Ovary (tissue), 7 donors: ENCODE measurements at regions not wholly inside any gene's neighbourhood (a gene's known extent, or its start where the extent isn't known, plus 50 kb on each side); places are given as distances from the start of the nearest gene placed in this dataset.

ENCODE experiments used
- DNase-seq, 5 donors: peaks; one replicate each; pipeline ENCODE4 v3.0.0-alpha.2; 2019 to 2020
- H3K27ac ChIP-seq, 2 donors: fragments of 200-600 bp; one replicate each; pipeline versions ENCODE4 v1.5.1 to v1.8.0; 2019 to 2022
- H3K27me3 ChIP-seq: fragments of 200-600 bp; one replicate; pipeline ENCODE4 v1.8.0; 2022
- H3K36me3 ChIP-seq: fragments of 200-600 bp; sonication (generic); one replicate; pipeline ENCODE4 v1.5.1; 2019
- H3K4me1 ChIP-seq: one replicate; pipeline ENCODE4 v1.8.1; 2013; ENCODE audit warnings: mild to moderate bottlenecking, moderate library complexity; ENCODE audit not compliant: insufficient read depth
- H3K4me3 ChIP-seq: fragments of 200-600 bp; sonication (generic); one replicate; pipeline ENCODE4 v1.5.1; 2017
- H3K9me3 ChIP-seq, 2 donors: fragments of 200-600 bp in 1 of 2; sonication (generic) in 1 of 2; one replicate each; pipeline versions ENCODE4 v1.5.1 to v1.8.1; 2013 to 2019; ENCODE audit warnings: mild to moderate bottlenecking in 1 of 2, moderate library complexity in 1 of 2
- CTCF ChIP-seq, 3 donors: fragments of 450-650 bp in 2 of 3; fragments of 200-600 bp in 1 of 3; IDR thresholded peaks; one replicate each; pipeline versions ENCODE4 v1.5.1 to v1.8.0; 2016 to 2022; ENCODE audit warnings: antibody characterized with exemption in 3 of 3, mild to moderate bottlenecking in 1 of 3
- EP300 ChIP-seq: sonication (generic); formaldehyde crosslinking; IDR thresholded peaks from one replicate; pipeline ENCODE4 v1.6.1; 2017; ENCODE audit warnings: antibody characterized with exemption
- POLR2A ChIP-seq: fragments of 450-650 bp; IDR thresholded peaks from one replicate; pipeline ENCODE4 v1.6.1; 2017; ENCODE audit warnings: antibody characterized with exemption, mild to moderate bottlenecking, moderate library complexity
- WGBS, 3 donors: extraction: QIAGEN DNeasy Blood & Tissue Kit in 1 of 3; methylation state at CpG; one replicate each; pipeline versions ENCODE4 v1.1.5 to v1.1.7; 2013 to 2017; 5-methylcytosine and 5-hydroxymethylcytosine counted together
- intact Hi-C, 4 donors: fragments of 100-400 bp; cut with DNase I; formaldehyde crosslinking; loops; one replicate each; pipeline versions ENCODE4 v1.11.0 to v1.15.1; 2022 to 2023
- donor health status: DM: no; HTN: no; CAD: no; lungs with moderate emphysema.
- donor health status: DM: no; HTN: no; CAD: no.
- donor health status: Bipolar disorder and iron deficiency.
- donor health status: DM: no; HTN: no; CAD: no.
- donor health status: DM: yes; HTN: yes; CAD: no.

- no peaks in the 10 kb centered on the region for H3K4me1 ChIP-seq
- intact Hi-C loops = no loop called here
- H3K27ac ChIP-seq = no peak overlapping the region
- no peaks in the 10 kb centered on the region for H3K9me3 ChIP-seq
- no peak for DNase-seq
- no peak overlapping the region for H3K4me3 ChIP-seq
- peaks cover 2% of the 10 kb centered on the region for H3K27me3 ChIP-seq
- no peaks in the 10 kb centered on the region for H3K36me3 ChIP-seq
- TF ChIP-seq EP300 (no peak), POLR2A (no peak), CTCF (IDR thresholded peaks at IDR 0.05) (no peak)
Measured at GRCh38 chr3:117298273-117298672, 588.7 kb downstream of the TUSC7 start.

GRCh38 chr3:117302428-117302827, 592.8 kb downstream of the TUSC7 start:
- Histone ChIP-seq H3K36me3 (no peaks in the 10 kb centered on the region), H3K4me1 (no peaks in the 10 kb centered on the region), H3K27ac (no peak overlapping the region), H3K27me3 (peaks cover 2% of the 10 kb centered on the region), H3K4me3 (no peak overlapping the region), H3K9me3 (no peaks in the 10 kb centered on the region)
- intact Hi-C loops = no loop called here
- TF ChIP-seq POLR2A (no peak), EP300 (no peak), CTCF (IDR thresholded peaks at IDR 0.05) (no peak)
- WGBS, 3 donors = 68 to 73% (median 71%) methylated on average over 7 of the region's 7 CpGs
- no peak for DNase-seq

- 87 to 94% (median 91%) methylated on average over 1 of the region's 1 CpG for WGBS, 3 donors
- no peaks in the 10 kb centered on the region for H3K27me3 ChIP-seq
- TF ChIP-seq POLR2A (no peak), CTCF (IDR thresholded peaks at IDR 0.05) (no peak), EP300 (no peak)
- no peak overlapping the region for H3K27ac ChIP-seq
- H3K4me3 ChIP-seq = no peak overlapping the region
- no peak for DNase-seq
- H3K36me3 ChIP-seq = no peaks in the 10 kb centered on the region
- no peaks in the 10 kb centered on the region for H3K9me3 ChIP-seq
- no peaks in the 10 kb centered on the region for H3K4me1 ChIP-seq
- intact Hi-C loops = no loop called here
Measured at GRCh38 chr3:117303443-117303842, 593.9 kb downstream of the TUSC7 start.

- no peaks in the 10 kb centered on the region for H3K4me1 ChIP-seq
- no peaks in the 10 kb centered on the region for H3K9me3 ChIP-seq
- H3K36me3 ChIP-seq = no peaks in the 10 kb centered on the region
- H3K27ac ChIP-seq = no peak overlapping the region
- intact Hi-C loops = no loop called here
- TF ChIP-seq CTCF (IDR thresholded peaks at IDR 0.05) (no peak), POLR2A (no peak), EP300 (no peak)
- no peaks in the 10 kb centered on the region for H3K27me3 ChIP-seq
- whole genome bisulfite sequencing, 3 donors = 17 to 23% (median 20%) methylated on average over 2 of the region's 2 CpGs
- DNase-seq = no peak
- H3K4me3 ChIP-seq = no peak overlapping the region
Measured at GRCh38 chr3:117304681-117305080, 595.1 kb downstream of the TUSC7 start.

- H3K4me3 ChIP-seq = no peak overlapping the region
- no peaks in the 10 kb centered on the region for H3K4me1 ChIP-seq
- H3K36me3 ChIP-seq = no peaks in the 10 kb centered on the region
- no peaks in the 10 kb centered on the region for H3K27me3 ChIP-seq
- 57 to 71% (median 70%) methylated on average over 1 of the region's 1 CpG for WGBS, 3 donors
- no peak for DNase-seq
- H3K27ac ChIP-seq = no peak overlapping the region
- TF ChIP-seq POLR2A = no peak
- TF ChIP-seq EP300 = no peak
- TF ChIP-seq CTCF (IDR thresholded peaks at IDR 0.05) = no peak
- no peaks in the 10 kb centered on the region for H3K9me3 ChIP-seq
- intact Hi-C loops = no loop called here
Measured at GRCh38 chr3:117305681-117306080, 596.1 kb downstream of the TUSC7 start.
